Body of pancreas (tissue), 4 donors: ENCODE measurements at regions not wholly inside any gene's neighbourhood (a gene's known extent, or its start where the extent isn't known, plus 50 kb on each side); places are given as distances from the start of the nearest gene placed in this dataset.
A peak's percentile ranks its signal among the peaks of the same experiment; 100 is the strongest.
"Not testable (repeated sequence)": the region's sequence is repeated elsewhere in the genome, so short reads cannot be mapped to it uniquely, and the experiment has no call there.

Source experiments
- ATAC-seq: fragments of 150-250 bp; one replicate; pipeline ENCODE4 v1.9.1; 2016
- DNase-seq, 4 donors: peaks; one replicate each; pipeline ENCODE4 v3.0.0-alpha.2; 2019
- H3K27ac ChIP-seq, 4 donors: fragments of 200-600 bp; sonication (generic); 1 replicate in 3 of 4; 2 replicates in 1 of 4; pipeline versions ENCODE4 v1.5.1 to v1.6.1; 2016 to 2019; ENCODE audit warnings: mild to moderate bottlenecking in 1 of 4, mixed read lengths in 1 of 4, moderate library complexity in 1 of 4
- H3K27me3 ChIP-seq, 2 donors: fragments of 200-600 bp; sonication (generic); one replicate each; pipeline ENCODE4 v1.6.0; 2016; ENCODE audit warnings: mild to moderate bottlenecking in 1 of 2
- H3K36me3 ChIP-seq, 2 donors: fragments of 200-600 bp; sonication (generic); replicated peaks in 1 of 2; 2 replicates each; pipeline ENCODE4 v1.5.1; 2016; ENCODE audit warnings: low read depth in 2 of 2; ENCODE audit not compliant: insufficient read depth in 1 of 2
- H3K4me1 ChIP-seq: fragments of 200-600 bp; sonication (generic); one replicate; pipeline ENCODE4 v1.6.0; 2016
- H3K4me3 ChIP-seq, 2 donors: fragments of 200-600 bp; sonication (generic); 1 replicate in 1 of 2; 2 replicates in 1 of 2; pipeline ENCODE4 v1.5.1; 2016 to 2019
- H3K9me3 ChIP-seq, 3 donors: fragments of 200-600 bp; sonication (generic); 1 replicate in 2 of 3; 2 replicates in 1 of 3; pipeline ENCODE4 v1.5.1; 2016
- POLR2A ChIP-seq, 3 donors: fragments of 450-650 bp; IDR thresholded peaks; one replicate each; pipeline ENCODE4 v1.6.1; 2016; ENCODE audit warnings: antibody characterized with exemption in 3 of 3, mild to moderate bottlenecking in 2 of 3
- WGBS, 2 donors: methylation state at CpG; one replicate each; pipeline ENCODE4 v1.1.5; 2017; 5-methylcytosine and 5-hydroxymethylcytosine counted together
- intact Hi-C: fragments of 100-400 bp; cut with DNase I; formaldehyde crosslinking; loops from one replicate; pipeline ENCODE4 v1.15.1; 2023
- TF ChIP-seq, protein P1 (sequence below), 7 experiments: fragments of 450-650 bp in 4 of 7; fragments of 200-600 bp in 3 of 7; sonication (generic) in 3 of 7; IDR thresholded peaks; one replicate each; pipeline ENCODE4 v1.5.1; 2016 to 2019; ENCODE audit warnings: antibody characterized with exemption in 7 of 7

DNA sequence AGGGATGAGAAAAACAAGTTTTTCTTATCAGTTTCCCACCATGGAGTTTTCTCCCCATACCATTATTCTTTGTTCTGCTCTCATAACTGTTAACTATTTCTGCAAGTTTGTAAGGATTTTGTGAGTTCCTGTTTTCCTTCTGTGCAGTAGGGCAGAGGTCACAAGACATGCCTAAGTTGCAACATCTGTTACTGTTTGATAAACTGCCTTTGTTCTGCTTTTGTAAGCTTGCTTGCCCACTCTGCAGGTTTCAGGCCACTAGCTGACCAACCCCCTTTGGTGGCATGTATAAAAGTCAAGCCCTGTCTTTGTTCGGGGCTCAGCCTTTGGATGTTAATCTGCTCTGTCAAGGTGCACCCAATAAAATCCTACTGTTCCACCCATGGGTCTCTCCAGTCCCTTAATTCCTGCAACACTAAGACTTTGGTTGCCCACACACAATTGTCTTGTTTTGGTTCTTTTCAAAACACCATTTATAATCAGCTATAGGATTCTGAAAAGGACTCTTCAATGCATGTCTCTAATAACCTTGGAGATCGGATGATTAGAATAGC, 545.4 kb downstream of the CDH9 start:
- no peak for ATAC-seq
- Histone ChIP-seq H3K9me3 (no peaks in the 10 kb centered on the region), H3K4me1 (no peaks in the 10 kb centered on the region), H3K27me3 (no peaks in the 10 kb centered on the region), H3K4me3 (no peak overlapping the region), H3K27ac (no peak overlapping the region), H3K36me3 (no peaks in the 10 kb centered on the region)
- DNase-seq, result no peak
- TF ChIP-seq, protein P1, sequence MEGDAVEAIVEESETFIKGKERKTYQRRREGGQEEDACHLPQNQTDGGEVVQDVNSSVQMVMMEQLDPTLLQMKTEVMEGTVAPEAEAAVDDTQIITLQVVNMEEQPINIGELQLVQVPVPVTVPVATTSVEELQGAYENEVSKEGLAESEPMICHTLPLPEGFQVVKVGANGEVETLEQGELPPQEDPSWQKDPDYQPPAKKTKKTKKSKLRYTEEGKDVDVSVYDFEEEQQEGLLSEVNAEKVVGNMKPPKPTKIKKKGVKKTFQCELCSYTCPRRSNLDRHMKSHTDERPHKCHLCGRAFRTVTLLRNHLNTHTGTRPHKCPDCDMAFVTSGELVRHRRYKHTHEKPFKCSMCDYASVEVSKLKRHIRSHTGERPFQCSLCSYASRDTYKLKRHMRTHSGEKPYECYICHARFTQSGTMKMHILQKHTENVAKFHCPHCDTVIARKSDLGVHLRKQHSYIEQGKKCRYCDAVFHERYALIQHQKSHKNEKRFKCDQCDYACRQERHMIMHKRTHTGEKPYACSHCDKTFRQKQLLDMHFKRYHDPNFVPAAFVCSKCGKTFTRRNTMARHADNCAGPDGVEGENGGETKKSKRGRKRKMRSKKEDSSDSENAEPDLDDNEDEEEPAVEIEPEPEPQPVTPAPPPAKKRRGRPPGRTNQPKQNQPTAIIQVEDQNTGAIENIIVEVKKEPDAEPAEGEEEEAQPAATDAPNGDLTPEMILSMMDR (IDR thresholded peaks at IDR 0.05), result no peak
- TF ChIP-seq POLR2A (IDR thresholded peaks at IDR 0.05), result no peak
- 53 to 75% methylated on average over 2 of the region's 2 CpGs for WGBS, 2 donors
- intact Hi-C loops, result no loop called here

DNA sequence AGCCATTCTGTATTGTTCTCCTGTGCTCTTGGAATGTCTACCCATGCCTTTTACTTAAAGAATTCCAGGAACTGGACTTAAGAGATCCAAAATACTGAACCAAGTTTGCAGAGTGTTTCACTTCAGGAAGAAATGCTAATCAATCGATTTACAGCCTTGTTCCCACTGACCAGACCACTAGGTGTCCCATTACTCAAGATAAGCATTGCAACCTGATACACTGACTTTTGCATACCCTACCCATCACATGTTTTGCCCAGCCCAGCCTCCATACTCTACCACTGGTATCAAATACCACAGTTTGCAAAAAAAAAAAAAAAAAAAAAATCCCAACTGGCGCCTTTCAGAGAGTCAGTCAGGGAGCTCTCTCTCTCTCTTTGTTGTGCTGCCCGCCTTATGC, 550.8 kb downstream of the CDH9 start:
- no peaks in the 10 kb centered on the region for H3K27me3 ChIP-seq
- TF ChIP-seq, protein P1 (IDR thresholded peaks at IDR 0.05), result no peak
- no peak for TF ChIP-seq POLR2A (IDR thresholded peaks at IDR 0.05)
- no peak overlapping the region for H3K27ac ChIP-seq
- no peaks in the 10 kb centered on the region for H3K9me3 ChIP-seq
- no peak overlapping the region for H3K4me3 ChIP-seq
- intact Hi-C loops, result no loop called here
- WGBS, 2 donors, result 57 to 75% methylated on average over 3 of the region's 3 CpGs
- no peak for ATAC-seq
- H3K36me3 ChIP-seq, result no peaks in the 10 kb centered on the region
- H3K4me1 ChIP-seq, result no peaks in the 10 kb centered on the region
- DNase-seq, result no peak

DNA sequence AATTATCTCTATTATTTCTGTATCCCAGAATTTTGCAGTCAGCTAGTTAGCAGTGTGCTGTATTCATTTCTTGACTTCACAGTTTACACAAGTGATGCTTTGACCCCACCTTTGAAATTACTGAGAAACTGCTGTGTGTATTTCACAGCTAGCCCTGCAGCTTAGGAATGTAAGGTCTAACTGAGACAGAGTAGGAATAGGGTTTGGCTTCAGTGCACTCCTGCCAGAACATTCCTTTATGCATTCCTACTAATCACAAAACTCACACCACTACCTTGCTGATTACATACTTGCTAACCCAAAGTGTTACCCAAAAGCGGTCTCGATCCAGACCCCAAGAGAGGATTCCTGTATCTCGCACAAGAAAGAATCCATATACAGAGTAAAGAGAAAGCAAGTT, 551.8 kb downstream of the CDH9 start:
- TF ChIP-seq POLR2A (IDR thresholded peaks at IDR 0.05), result no peak
- TF ChIP-seq, protein P1 (IDR thresholded peaks at IDR 0.05), result no peak
- no peak for DNase-seq
- Histone ChIP-seq H3K4me3 (no peak overlapping the region), H3K27ac (no peak overlapping the region), H3K4me1 (no peaks in the 10 kb centered on the region), H3K9me3 (no peaks in the 10 kb centered on the region), H3K27me3 (no peaks in the 10 kb centered on the region), H3K36me3 (no peaks in the 10 kb centered on the region)
- no peak for ATAC-seq
- intact Hi-C loops, result no loop called here
- 60 to 76% methylated on average over 3 of the region's 3 CpGs for WGBS, 2 donors

DNA sequence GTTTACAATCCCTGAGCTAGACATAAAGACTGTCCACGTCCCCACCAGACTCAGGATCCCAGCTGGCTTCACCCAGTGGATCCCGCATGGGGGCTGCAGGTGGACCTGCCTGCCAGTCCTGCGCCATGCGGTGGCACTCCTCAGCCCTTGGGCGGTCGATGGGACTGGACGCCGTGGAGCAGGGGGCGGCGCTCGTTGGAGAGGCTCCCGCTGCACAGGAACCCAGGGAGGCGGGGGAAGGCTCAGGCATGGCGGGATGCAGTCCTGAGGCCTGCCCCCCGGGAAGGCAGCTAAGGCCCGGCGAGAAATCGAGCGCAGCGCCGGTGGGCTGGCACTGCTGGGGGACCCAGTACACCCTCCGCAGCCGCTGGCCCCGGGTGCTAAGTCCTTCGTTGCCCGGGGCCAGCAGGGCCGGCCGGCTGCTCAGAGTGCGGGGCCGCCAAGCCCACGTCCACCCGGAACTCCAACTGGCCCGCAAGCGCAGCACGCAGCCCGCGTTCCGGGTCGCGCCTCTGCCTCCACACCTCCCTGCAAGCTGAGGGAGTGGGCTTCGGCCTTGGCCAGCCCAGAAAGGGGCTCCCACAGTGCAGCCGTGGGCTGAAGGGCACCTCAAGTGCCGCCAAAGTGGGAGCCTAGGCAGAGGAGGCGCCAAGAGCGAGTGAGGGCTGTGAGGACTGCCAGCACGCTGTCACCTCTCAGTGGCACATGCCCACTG, 553.1 kb downstream of the CDH9 start:
- H3K36me3 ChIP-seq, H3K27ac ChIP-seq, DNase-seq, ATAC-seq, H3K4me1 ChIP-seq, intact Hi-C loops, H3K9me3 ChIP-seq, H3K27me3 ChIP-seq, H3K4me3 ChIP-seq: not testable (repeated sequence)
- 88 to 93% methylated on average over 8 to 33 of the region's 46 CpGs for WGBS, 2 donors

DNA sequence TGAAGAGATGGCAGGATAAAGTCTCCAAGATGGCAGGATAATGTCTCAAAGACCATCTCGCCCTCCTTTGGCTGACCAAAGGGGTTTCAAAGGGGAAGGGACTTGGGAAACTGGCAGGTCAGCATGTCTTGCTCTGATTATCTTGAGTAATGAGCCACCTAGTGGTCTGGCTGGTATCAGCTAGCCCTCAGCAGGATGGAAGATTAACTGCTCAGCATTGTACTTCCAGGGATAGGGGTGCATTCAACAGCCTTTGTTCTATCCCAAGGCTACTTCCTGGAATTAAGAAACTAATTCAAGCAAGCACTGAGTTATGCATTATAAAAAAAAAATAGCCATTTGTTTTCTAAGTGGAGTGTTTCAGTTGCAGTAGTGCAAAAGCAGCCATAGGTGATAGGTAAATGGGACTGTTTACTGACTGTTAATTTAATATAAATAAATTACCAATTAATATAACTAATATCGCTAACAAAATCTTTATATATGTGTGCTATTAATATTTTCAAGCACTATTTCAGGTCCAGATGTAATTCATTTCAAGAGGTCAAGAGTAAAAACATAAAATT, 555.5 kb downstream of the CDH9 start:
- Histone ChIP-seq H3K4me3 (no peak overlapping the region), H3K9me3 (no peaks in the 10 kb centered on the region), H3K36me3 (no peaks in the 10 kb centered on the region), H3K27ac (no peak overlapping the region), H3K27me3 (no peaks in the 10 kb centered on the region), H3K4me1 (no peaks in the 10 kb centered on the region)
- ATAC-seq (no peak), DNase-seq (peak in 3 of 4 donors; percentile 13 to 32 (median 17))
- intact Hi-C loops, result no loop called here
- TF ChIP-seq, protein P1 (IDR thresholded peaks at IDR 0.05), result peak in 6 of 7 experiments; percentile 22 to 38 (median 32)
- TF ChIP-seq POLR2A (IDR thresholded peaks at IDR 0.05), result no peak
- 21 to 26% methylated on average over 2 of the region's 2 CpGs for WGBS, 2 donors
